Trophoblast cell (in vitro differentiated cells and primary cell): ENCODE measurements at regions not wholly inside any gene's neighbourhood (a gene's known extent, or its start where the extent isn't known, plus 50 kb on each side); places are given as distances from the start of the nearest gene placed in this dataset.

ENCODE experiments used
- DNase-seq, 2 donors: peaks; one replicate each; pipeline ENCODE4 v3.0.0-alpha.2; 2016
- H2AFZ ChIP-seq: 2 replicates; pipeline ENCODE4 v1.6.1; 2013; ENCODE audit warnings: low read length, moderate library complexity, mild to moderate bottlenecking; ENCODE audit not compliant: insufficient read depth, poor library complexity
- H2AK5ac ChIP-seq: 2 replicates; pipeline ENCODE4 v1.6.1; 2013; ENCODE audit warnings: mild to moderate bottlenecking, low read length
- H2BK120ac ChIP-seq: 2 replicates; pipeline ENCODE4 v1.6.1; 2013; ENCODE audit warnings: low read length, mild to moderate bottlenecking, moderate library complexity; ENCODE audit not compliant: insufficient read depth, poor library complexity
- H2BK12ac ChIP-seq: 2 replicates; pipeline ENCODE4 v1.6.1; 2013; ENCODE audit warnings: mild to moderate bottlenecking, low read length, moderate library complexity
- H2BK5ac ChIP-seq: 2 replicates; pipeline ENCODE4 v1.6.1; 2013; ENCODE audit warnings: low read length, low read depth, moderate library complexity, mild to moderate bottlenecking; ENCODE audit not compliant: poor library complexity
- H3K14ac ChIP-seq: 2 replicates; pipeline ENCODE4 v1.6.1; 2013; ENCODE audit warnings: mild to moderate bottlenecking, low read length
- H3K18ac ChIP-seq: 2 replicates; pipeline ENCODE4 v1.6.1; 2013; ENCODE audit warnings: mild to moderate bottlenecking, low read length
- H3K23ac ChIP-seq: 2 replicates; pipeline ENCODE4 v1.6.1; 2013; ENCODE audit warnings: low read length
- H3K27ac ChIP-seq: 2 replicates; pipeline ENCODE4 v1.5.1; 2013; ENCODE audit warnings: low read depth, mild to moderate bottlenecking, inconsistent platforms, low read length, moderate library complexity
- H3K27me3 ChIP-seq: 2 replicates; pipeline ENCODE4 v1.6.1; 2013; ENCODE audit warnings: inconsistent platforms, mild to moderate bottlenecking, low read length, moderate library complexity; ENCODE audit not compliant: insufficient read depth
- H3K36me3 ChIP-seq, 2 experiments: 1 replicate in 1 of 2; 2 replicates in 1 of 2; pipeline ENCODE4 v1.6.1; 2013; ENCODE audit warnings: low read length in 2 of 2, mild to moderate bottlenecking in 2 of 2, moderate library complexity in 1 of 2; ENCODE audit not compliant: insufficient read depth in 2 of 2, control insufficient read depth in 1 of 2
- H3K4ac ChIP-seq: 2 replicates; pipeline ENCODE4 v1.6.1; 2013; ENCODE audit warnings: low read depth, mild to moderate bottlenecking, low read length, moderate library complexity
- H3K4me1 ChIP-seq, 2 experiments: 1 replicate in 1 of 2; 2 replicates in 1 of 2; pipeline ENCODE4 v1.6.1; 2013; ENCODE audit warnings: low read length in 2 of 2, mild to moderate bottlenecking in 2 of 2, moderate library complexity in 1 of 2; ENCODE audit not compliant: insufficient read depth in 2 of 2, control insufficient read depth in 1 of 2
- H3K4me2 ChIP-seq: 2 replicates; pipeline ENCODE4 v1.6.1; 2013; ENCODE audit warnings: inconsistent platforms, mild to moderate bottlenecking, low read length, moderate library complexity
- H3K4me3 ChIP-seq: 2 replicates; pipeline ENCODE4 v1.5.1; 2013; ENCODE audit warnings: mild to moderate bottlenecking, low read depth, low read length, inconsistent platforms
- H3K79me1 ChIP-seq: one replicate; pipeline ENCODE4 v1.6.1; 2013; ENCODE audit warnings: low read length
- H3K79me2 ChIP-seq: 2 replicates; pipeline ENCODE4 v1.6.1; 2013; ENCODE audit warnings: low read length, mild to moderate bottlenecking; ENCODE audit not compliant: control insufficient read depth, insufficient read depth, poor library complexity
- H3K9ac ChIP-seq: 2 replicates; pipeline ENCODE4 v1.6.1; 2013; ENCODE audit warnings: mild to moderate bottlenecking, low read length
- H3K9me3 ChIP-seq: 2 replicates; pipeline ENCODE4 v1.6.1; 2013; ENCODE audit warnings: low read depth, mild to moderate bottlenecking, control low read depth, inconsistent platforms, low read length; ENCODE audit not compliant: insufficient read depth
- H4K12ac ChIP-seq: 2 replicates; pipeline ENCODE4 v1.6.1; 2013; ENCODE audit warnings: low read depth, mild to moderate bottlenecking, low read length, moderate library complexity
- H4K8ac ChIP-seq: 2 replicates; pipeline ENCODE4 v1.6.1; 2013; ENCODE audit warnings: low read depth, mild to moderate bottlenecking, low read length, moderate library complexity
- H4K91ac ChIP-seq: one replicate; pipeline ENCODE4 v1.6.1; 2013; ENCODE audit warnings: low read depth, mild to moderate bottlenecking, low read length, moderate library complexity
- WGBS: extraction: QIAGEN DNeasy Blood & Tissue Kit; methylation state at CpG from one replicate; pipeline ENCODE4 v1.1.7; 2013; ENCODE audit warnings: missing lambda C conversion rate; ENCODE audit not compliant: insufficient read length, insufficient coverage; ENCODE audit errors: extremely low coverage; 5-methylcytosine and 5-hydroxymethylcytosine counted together

DNA sequence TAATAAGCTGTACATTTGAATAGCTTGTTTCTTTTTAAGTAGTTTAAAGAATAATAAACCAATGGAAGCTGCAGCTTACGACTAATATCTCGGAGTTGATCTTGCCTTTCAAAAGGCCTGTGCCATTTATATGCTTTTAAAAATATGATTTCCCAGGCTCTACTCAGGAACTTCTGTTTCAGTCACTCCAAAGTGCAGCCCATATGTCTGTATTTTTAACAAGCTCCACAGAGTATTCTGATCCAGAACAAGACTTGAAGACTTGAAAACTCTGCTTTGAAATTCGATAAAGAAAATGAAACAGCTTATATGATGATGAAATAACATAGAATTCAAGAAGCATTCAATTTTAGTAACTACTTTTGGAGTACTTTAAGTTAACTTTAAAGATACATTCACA, 79.1 kb upstream of the PLPPR4 start:
- H3K4ac ChIP-seq = no peak overlapping the region
- H3K18ac ChIP-seq = no peak overlapping the region
- H2BK12ac ChIP-seq = no peak overlapping the region
- H3K4me2 ChIP-seq = no peak overlapping the region
- no peaks in the 10 kb centered on the region for H3K9me3 ChIP-seq
- H2AK5ac ChIP-seq = no peak overlapping the region
- no peaks in the 10 kb centered on the region for H3K27me3 ChIP-seq
- H3K36me3 ChIP-seq = no peaks in the 10 kb centered on the region
- H3K79me1 ChIP-seq = peaks cover 1% of the 10 kb centered on the region
- no peak overlapping the region for H3K14ac ChIP-seq
- H4K12ac ChIP-seq = no peak overlapping the region
- H3K4me3 ChIP-seq = no peak overlapping the region
- WGBS = no CpG with 5 or more reads among the region's 3 CpGs
- H3K4me1 ChIP-seq = no peaks in the 10 kb centered on the region
- H3K9ac ChIP-seq = no peak overlapping the region
- no peak overlapping the region for H2AFZ ChIP-seq
- H3K79me2 ChIP-seq = no peaks in the 10 kb centered on the region
- no peak overlapping the region for H4K91ac ChIP-seq
- H4K8ac ChIP-seq = no peak overlapping the region
- no peak overlapping the region for H3K23ac ChIP-seq
- H2BK5ac ChIP-seq = no peak overlapping the region
- DNase-seq = no peak
- no peak overlapping the region for H2BK120ac ChIP-seq
- no peak overlapping the region for H3K27ac ChIP-seq

DNA sequence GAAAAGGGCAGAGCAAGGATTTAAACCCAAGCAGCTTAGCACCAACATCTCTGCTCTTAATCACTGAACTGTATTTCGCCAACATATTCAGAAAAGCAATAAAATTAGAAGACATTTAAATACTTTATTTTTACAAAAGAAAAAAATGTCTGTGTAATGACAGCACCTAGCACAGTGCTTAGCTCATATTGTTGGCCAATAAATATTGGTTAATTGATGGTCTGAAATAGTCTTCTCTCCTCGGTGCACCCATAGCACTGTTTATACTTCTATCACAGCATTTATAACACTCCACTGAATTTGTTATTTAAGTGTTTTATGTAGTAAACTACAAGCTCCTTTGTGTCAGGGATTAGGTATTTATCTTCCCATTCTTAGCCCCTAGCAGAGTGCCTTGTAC, 70.9 kb upstream of the PLPPR4 start:
- H2AFZ ChIP-seq = no peak overlapping the region
- H2BK120ac ChIP-seq = no peak overlapping the region
- H3K9me3 ChIP-seq = no peaks in the 10 kb centered on the region
- WGBS = no CpG with 5 or more reads among the region's 2 CpGs
- no peak overlapping the region for H3K27ac ChIP-seq
- H2AK5ac ChIP-seq = no peak overlapping the region
- no peak overlapping the region for H3K4me2 ChIP-seq
- no peaks in the 10 kb centered on the region for H3K79me2 ChIP-seq
- no peak overlapping the region for H4K12ac ChIP-seq
- no peak overlapping the region for H2BK12ac ChIP-seq
- H4K91ac ChIP-seq = no peak overlapping the region
- no peaks in the 10 kb centered on the region for H3K27me3 ChIP-seq
- no peak overlapping the region for H3K14ac ChIP-seq
- no peak overlapping the region for H3K4ac ChIP-seq
- H3K4me3 ChIP-seq = no peak overlapping the region
- H4K8ac ChIP-seq = no peak overlapping the region
- H3K9ac ChIP-seq = no peak overlapping the region
- H3K79me1 ChIP-seq = no peaks in the 10 kb centered on the region
- no peaks in the 10 kb centered on the region for H3K36me3 ChIP-seq
- H3K4me1 ChIP-seq = no peaks in the 10 kb centered on the region
- H3K23ac ChIP-seq = no peak overlapping the region
- H3K18ac ChIP-seq = no peak overlapping the region
- no peak for DNase-seq
- H2BK5ac ChIP-seq = no peak overlapping the region

DNA sequence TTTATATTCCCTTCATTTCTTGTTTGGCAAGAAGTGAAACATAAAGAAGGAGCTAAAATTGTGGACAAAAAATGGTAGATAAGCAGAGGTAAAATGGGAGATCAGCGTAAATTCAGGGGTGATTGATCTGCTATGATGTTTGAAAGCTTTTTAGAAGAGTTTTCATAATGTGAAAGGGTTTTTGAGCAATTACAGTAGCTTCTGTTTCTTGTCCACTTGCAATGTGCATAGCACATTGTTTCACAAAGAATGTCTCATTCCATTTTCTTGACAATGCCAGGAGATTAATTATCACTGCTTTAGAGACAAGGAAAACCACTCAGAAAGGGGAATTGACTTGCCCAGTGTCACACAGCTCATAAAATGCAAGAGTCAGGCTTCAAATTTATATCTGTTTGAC, 65.9 kb upstream of the PLPPR4 start:
- Histone ChIP-seq H3K27ac (no peak overlapping the region), H4K91ac (no peak overlapping the region), H3K14ac (no peak overlapping the region), H2BK120ac (no peak overlapping the region), H4K12ac (no peak overlapping the region), H3K23ac (no peak overlapping the region), H2BK12ac (no peak overlapping the region), H3K18ac (no peak overlapping the region), H2AK5ac (no peak overlapping the region), H3K79me2 (no peaks in the 10 kb centered on the region), H3K9me3 (no peaks in the 10 kb centered on the region), H3K4me2 (no peak overlapping the region), H3K9ac (no peak overlapping the region), H3K4me1 (no peaks in the 10 kb centered on the region), H4K8ac (no peak overlapping the region), H2BK5ac (no peak overlapping the region), H3K36me3 (no peaks in the 10 kb centered on the region), H2AFZ (no peak overlapping the region), H3K27me3 (no peaks in the 10 kb centered on the region), H3K79me1 (no peaks in the 10 kb centered on the region), H3K4ac (no peak overlapping the region), H3K4me3 (no peak overlapping the region)
- WGBS = no CpG with 5 or more reads among the region's 1 CpG
- peak in 1 of 2 donors; percentile 2 for DNase-seq

DNA sequence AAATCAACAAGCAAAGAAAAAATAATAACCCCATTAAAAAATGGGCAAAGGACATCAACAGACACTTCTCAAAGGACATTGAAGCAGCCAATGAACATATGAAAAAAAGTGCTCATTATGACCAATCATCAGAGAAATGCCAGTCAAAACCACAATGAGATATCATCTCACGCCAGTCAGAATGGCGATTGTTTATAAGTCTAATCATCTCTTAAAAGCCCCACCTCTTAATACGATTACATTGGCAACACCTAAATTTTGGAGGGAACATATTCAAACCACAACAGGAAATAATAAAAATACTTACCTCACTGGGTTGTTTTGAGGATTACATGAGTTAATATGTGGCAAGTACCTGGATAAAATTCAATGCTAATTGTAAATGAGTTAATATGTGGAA, 57.1 kb upstream of the PLPPR4 start:
- Histone ChIP-seq H3K79me2 (no peaks in the 10 kb centered on the region), H3K4me3 (no peak overlapping the region), H3K4ac (no peak overlapping the region), H2BK12ac (no peak overlapping the region), H2BK120ac (no peak overlapping the region), H3K79me1 (no peaks in the 10 kb centered on the region), H2AK5ac (no peak overlapping the region), H3K4me2 (no peak overlapping the region), H3K14ac (no peak overlapping the region), H3K27ac (no peak overlapping the region), H3K36me3 (no peaks in the 10 kb centered on the region), H3K18ac (no peak overlapping the region), H4K12ac (no peak overlapping the region), H3K23ac (no peak overlapping the region), H2BK5ac (no peak overlapping the region), H3K27me3 (no peaks in the 10 kb centered on the region), H3K4me1 (no peaks in the 10 kb centered on the region), H4K8ac (no peak overlapping the region), H3K9me3 (no peaks in the 10 kb centered on the region), H4K91ac (no peak overlapping the region), H3K9ac (no peak overlapping the region), H2AFZ (no peak overlapping the region)
- no CpG with 5 or more reads among the region's 3 CpGs for WGBS
- DNase-seq = no peak
